Esophagus squamous epithelium (tissue), 4 donors: ENCODE measurements at regions not wholly inside any gene's neighbourhood (a gene's known extent, or its start where the extent isn't known, plus 50 kb on each side); places are given as distances from the start of the nearest gene placed in this dataset.

ENCODE experiments used
- POLR2A ChIP-seq, 4 donors: fragments of 450-650 bp; IDR thresholded peaks; one replicate each; pipeline ENCODE4 v1.6.1; 2017; ENCODE audit warnings: antibody characterized with exemption in 4 of 4, mild to moderate bottlenecking in 4 of 4, moderate library complexity in 3 of 4
- TF ChIP-seq, protein P1 (sequence below), 6 experiments: fragments of 450-650 bp in 4 of 6; fragments of 200-600 bp in 2 of 6; sonication (generic) in 2 of 6; IDR thresholded peaks; one replicate each; pipeline ENCODE4 v1.5.1; 2016 to 2019; ENCODE audit warnings: antibody characterized with exemption in 6 of 6, mild to moderate bottlenecking in 4 of 6, moderate library complexity in 4 of 6

DNA sequence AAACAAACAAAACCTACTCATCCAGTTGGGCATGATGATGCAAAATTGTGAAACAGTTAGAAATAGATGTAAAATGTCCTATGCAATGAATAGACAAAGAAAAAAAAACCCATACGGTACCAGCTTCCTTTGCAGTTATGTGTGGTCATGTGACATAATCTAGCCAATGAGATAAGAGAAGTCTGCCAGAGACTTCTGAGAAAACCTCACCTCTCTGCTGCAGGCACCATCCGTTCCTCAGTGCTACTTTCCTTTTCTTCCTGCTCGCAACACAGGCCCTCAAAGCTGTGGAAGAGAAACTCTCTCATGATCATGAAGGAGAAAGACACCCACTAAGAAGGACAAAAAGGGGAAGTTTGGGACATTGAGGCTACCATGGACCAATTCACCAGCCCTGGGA lies 76.8 kb upstream of the CARD11 start:
- no peak for TF ChIP-seq POLR2A (IDR thresholded peaks at IDR 0.05)
- TF ChIP-seq, protein P1, sequence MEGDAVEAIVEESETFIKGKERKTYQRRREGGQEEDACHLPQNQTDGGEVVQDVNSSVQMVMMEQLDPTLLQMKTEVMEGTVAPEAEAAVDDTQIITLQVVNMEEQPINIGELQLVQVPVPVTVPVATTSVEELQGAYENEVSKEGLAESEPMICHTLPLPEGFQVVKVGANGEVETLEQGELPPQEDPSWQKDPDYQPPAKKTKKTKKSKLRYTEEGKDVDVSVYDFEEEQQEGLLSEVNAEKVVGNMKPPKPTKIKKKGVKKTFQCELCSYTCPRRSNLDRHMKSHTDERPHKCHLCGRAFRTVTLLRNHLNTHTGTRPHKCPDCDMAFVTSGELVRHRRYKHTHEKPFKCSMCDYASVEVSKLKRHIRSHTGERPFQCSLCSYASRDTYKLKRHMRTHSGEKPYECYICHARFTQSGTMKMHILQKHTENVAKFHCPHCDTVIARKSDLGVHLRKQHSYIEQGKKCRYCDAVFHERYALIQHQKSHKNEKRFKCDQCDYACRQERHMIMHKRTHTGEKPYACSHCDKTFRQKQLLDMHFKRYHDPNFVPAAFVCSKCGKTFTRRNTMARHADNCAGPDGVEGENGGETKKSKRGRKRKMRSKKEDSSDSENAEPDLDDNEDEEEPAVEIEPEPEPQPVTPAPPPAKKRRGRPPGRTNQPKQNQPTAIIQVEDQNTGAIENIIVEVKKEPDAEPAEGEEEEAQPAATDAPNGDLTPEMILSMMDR (IDR thresholded peaks at IDR 0.05), result no peak
